DOHH2 (cell line): ENCODE measurements at regions not wholly inside any gene's neighbourhood (a gene's known extent, or its start where the extent isn't known, plus 50 kb on each side); places are given as distances from the start of the nearest gene placed in this dataset.

Source experiments
- EZH2phosphoT487 ChIP-seq: fragments of 200-600 bp; sonication (generic); IDR thresholded peaks from 2 replicates; pipeline ENCODE4 v1.6.1; 2017; ENCODE audit warnings: borderline replicate concordance, mild to moderate bottlenecking, antibody characterized with exemption, low read length, moderate library complexity, mixed read lengths
- TF ChIP-seq, protein P1 (sequence below): fragments of 200-600 bp; sonication (generic); IDR thresholded peaks from one replicate; pipeline ENCODE4 v1.5.1; 2014; ENCODE audit warnings: antibody characterized with exemption, mild to moderate bottlenecking, low read depth, low read length; ENCODE audit not compliant: poor library complexity, severe bottlenecking

DNA sequence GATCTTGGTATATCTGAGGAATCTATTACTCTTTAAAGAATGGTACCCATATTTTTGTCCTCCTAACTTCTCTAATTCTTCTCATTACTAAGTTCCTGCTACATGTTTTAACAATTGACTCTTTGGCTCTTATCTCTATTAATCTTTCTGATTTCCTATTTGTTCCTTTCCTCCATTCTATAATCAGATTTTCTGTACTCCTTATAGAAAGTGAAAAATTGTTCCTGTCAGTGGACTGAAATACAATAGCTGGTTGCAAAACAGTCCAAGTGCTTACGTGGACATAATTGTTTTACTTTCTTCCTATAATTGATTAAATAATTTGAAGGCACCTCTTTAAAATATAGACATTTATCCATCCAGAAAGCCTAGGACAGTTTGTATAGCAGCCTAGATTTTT, 86.7 kb upstream of the PTHLH start:
- TF ChIP-seq, protein P1, sequence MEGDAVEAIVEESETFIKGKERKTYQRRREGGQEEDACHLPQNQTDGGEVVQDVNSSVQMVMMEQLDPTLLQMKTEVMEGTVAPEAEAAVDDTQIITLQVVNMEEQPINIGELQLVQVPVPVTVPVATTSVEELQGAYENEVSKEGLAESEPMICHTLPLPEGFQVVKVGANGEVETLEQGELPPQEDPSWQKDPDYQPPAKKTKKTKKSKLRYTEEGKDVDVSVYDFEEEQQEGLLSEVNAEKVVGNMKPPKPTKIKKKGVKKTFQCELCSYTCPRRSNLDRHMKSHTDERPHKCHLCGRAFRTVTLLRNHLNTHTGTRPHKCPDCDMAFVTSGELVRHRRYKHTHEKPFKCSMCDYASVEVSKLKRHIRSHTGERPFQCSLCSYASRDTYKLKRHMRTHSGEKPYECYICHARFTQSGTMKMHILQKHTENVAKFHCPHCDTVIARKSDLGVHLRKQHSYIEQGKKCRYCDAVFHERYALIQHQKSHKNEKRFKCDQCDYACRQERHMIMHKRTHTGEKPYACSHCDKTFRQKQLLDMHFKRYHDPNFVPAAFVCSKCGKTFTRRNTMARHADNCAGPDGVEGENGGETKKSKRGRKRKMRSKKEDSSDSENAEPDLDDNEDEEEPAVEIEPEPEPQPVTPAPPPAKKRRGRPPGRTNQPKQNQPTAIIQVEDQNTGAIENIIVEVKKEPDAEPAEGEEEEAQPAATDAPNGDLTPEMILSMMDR = no peak
- TF ChIP-seq EZH2phosphoT487 = no peak
